ENCODE measurements at regions not wholly inside any gene's neighbourhood (a gene's known extent, or its start where the extent isn't known, plus 50 kb on each side); places are given as distances from the start of the nearest gene placed in this dataset.

DNA sequence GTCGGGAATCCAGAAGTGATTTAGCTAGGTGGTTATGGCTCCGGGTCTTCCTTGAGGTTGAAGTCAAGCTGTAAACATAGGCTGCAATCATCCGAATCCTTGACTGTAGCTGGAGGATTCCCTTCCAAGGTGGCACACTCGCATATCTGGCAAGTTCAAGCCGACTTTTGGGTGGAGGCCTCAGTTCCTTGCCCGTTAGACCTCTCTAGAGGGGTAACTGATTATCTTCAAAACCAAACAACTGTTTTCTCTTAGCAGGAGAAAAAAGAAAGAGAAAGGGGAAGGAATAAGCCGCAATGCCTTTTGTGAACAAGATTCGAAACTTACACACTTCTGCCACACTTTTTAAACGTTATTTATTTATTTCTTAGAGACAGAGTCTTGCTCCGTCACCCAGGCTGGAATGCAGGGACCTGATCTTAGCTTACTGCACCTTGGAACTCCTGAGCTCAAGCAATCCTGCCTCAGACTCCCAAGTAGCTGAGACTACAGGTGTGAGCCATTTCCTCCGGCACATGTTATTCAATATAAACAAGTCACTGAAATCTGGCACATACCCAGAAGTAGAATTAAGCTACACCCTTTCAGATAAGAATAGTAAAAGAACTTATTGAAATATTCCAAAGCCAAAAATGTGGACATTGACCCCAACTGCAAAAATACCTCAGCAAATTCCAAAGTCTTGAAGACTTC is 76.3 kb downstream of the HFE start:
- Mint-ChIP-seq H3K9me3 (no peaks in the 10 kb centered on the region), H3K4me3 (no peak overlapping the region), H3K4me1 (peaks cover 25% of the 10 kb centered on the region), H3K27me3 (no peaks in the 10 kb centered on the region), H3K27ac (no peak overlapping the region), H3K36me3 (peaks cover 15% of the 10 kb centered on the region)
- ATAC-seq (ENCODE audit: low read depth) = no peak
- DNase-seq (ENCODE audit: low spot score in 2 of 2) = no peak

- Mint-ChIP-seq H3K27ac (no peak overlapping the region), H3K36me3 (peaks cover 15% of the 10 kb centered on the region), H3K9me3 (no peaks in the 10 kb centered on the region), H3K4me3 (no peak overlapping the region), H3K27me3 (no peaks in the 10 kb centered on the region), H3K4me1 (peaks cover 25% of the 10 kb centered on the region)
- DNase-seq (ENCODE audit: low spot score in 2 of 2) (no peak), ATAC-seq (ENCODE audit: low read depth) (no peak)
Observed at GRCh38 chr6:26164120-26164505, 76.9 kb downstream of the HFE start.

DNA sequence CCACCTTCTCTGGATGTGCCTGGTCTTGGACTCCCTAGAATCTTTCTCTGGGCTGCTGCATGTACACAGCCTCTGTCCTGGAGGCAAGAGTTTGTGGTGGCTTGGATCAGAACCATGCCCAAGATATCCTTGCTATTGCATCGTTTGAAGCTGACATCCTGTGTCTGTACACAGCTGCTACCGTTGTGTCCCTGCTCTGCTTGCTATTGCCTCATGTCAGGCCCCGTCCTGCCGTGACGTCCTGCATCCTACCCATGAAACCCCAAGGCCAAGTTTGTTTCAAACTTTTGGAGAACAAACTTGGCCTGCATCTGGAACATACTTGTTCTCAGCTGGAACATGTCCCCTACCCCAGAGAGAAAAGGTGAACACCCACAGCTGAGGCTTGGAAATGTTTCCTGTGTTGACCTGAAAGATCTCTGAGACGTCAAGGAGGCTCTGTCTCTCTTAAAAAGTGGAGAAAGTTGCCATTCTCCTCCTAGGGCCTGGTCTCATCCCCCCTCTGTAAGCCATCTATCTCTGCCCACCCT is 78.1 kb downstream of the HFE start:
- H3K36me3 Mint-ChIP-seq = peaks cover 10% of the 10 kb centered on the region
- peak overlapping the region; percentile 19 for H3K27ac Mint-ChIP-seq
- no peaks in the 10 kb centered on the region for H3K9me3 Mint-ChIP-seq
- ATAC-seq (ENCODE audit: low read depth) (no peak), DNase-seq (ENCODE audit: low spot score in 2 of 2) (no peak)
- no peaks in the 10 kb centered on the region for H3K27me3 Mint-ChIP-seq
- no peak overlapping the region for H3K4me3 Mint-ChIP-seq
- peaks cover 24% of the 10 kb centered on the region for H3K4me1 Mint-ChIP-seq

- no peak for DNase-seq (ENCODE audit: low spot score in 2 of 2)
- Mint-ChIP-seq H3K4me3 (no peak overlapping the region), H3K36me3 (no peaks in the 10 kb centered on the region), H3K9me3 (no peaks in the 10 kb centered on the region), H3K4me1 (peaks cover 25% of the 10 kb centered on the region), H3K27me3 (no peaks in the 10 kb centered on the region), H3K27ac (peak overlapping the region; percentile 95)
- no peak for ATAC-seq (ENCODE audit: low read depth)
Observed at GRCh38 chr6:26170181-26170580, 83.0 kb downstream of the HFE start.

DNA sequence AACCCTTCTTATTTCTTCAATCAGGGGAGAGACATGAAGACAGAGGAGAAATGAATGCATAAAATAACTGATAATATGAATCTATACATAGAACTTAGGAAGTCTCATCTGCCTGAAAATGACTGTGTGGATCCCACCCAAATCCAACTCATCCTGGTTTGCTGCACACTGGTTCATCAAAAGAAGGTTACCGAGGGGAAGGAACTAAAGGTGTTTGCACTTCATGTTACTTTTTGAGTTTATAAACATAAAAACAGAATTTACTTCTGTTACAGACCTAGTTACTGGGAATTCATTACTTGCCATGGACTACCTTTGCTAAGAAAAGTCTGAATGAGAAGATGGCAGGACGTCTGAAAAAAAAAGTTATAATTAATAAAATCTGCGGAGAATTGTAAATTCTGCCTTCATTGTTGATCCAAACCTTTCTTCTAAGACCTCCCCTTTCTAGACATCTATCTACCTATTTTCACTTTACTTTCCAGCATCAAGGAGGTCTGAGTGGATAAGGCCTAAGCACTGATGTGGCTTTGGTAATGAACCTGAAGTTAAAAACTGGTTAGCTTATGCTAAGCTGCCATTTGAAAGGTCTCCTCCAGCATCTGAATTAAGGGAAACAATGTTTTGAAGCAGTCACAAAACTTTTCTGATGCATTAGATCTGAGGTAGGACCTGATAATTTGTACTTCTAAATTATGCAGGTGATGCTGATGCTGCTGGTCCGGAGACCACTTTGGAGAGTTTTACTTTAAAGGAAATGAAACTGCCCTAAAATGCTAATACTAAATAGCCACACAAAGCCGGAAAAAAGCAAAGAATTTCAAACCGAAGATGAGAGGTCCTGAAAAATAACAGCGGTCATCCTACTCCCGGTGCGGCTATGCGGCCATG is 84.0 kb downstream of the HFE start:
- H3K4me1 Mint-ChIP-seq = peaks cover 29% of the 10 kb centered on the region
- H3K27me3 Mint-ChIP-seq = no peaks in the 10 kb centered on the region
- DNase-seq (ENCODE audit: low spot score in 2 of 2) (no peak), ATAC-seq (ENCODE audit: low read depth) (peak; percentile 19)
- H3K9me3 Mint-ChIP-seq = no peaks in the 10 kb centered on the region
- H3K4me3 Mint-ChIP-seq = peak overlapping the region; percentile 89
- H3K27ac Mint-ChIP-seq = peak overlapping the region; percentile 95
- no peaks in the 10 kb centered on the region for H3K36me3 Mint-ChIP-seq

DNA sequence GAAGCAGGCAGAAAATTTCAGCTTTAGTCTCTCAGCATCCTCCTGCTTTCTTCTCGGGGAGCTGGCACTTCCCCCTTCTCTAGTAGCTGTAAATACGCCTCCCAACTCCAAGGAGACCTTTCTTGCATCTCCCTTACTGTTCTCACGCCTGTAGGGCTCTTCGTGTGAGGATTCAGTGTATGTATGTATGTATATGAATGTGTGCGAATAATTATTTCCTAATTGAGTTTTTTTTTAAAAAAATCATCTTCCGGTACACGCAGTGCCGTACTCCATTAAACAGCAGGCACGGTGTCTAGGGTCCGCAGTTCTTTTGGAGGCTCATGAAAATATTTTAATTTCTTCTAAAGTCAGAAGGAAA is 85.4 kb downstream of the HFE start:
- peak overlapping the region; percentile 89 for H3K4me3 Mint-ChIP-seq
- ATAC-seq (ENCODE audit: low read depth) (peak; percentile 30), DNase-seq (ENCODE audit: low spot score in 2 of 2) (peak; percentile 32 to 51)
- no peaks in the 10 kb centered on the region for H3K27me3 Mint-ChIP-seq
- peaks cover 26% of the 10 kb centered on the region for H3K4me1 Mint-ChIP-seq
- H3K27ac Mint-ChIP-seq = peak overlapping the region; percentile 95
- H3K36me3 Mint-ChIP-seq = no peaks in the 10 kb centered on the region
- no peaks in the 10 kb centered on the region for H3K9me3 Mint-ChIP-seq

DNA sequence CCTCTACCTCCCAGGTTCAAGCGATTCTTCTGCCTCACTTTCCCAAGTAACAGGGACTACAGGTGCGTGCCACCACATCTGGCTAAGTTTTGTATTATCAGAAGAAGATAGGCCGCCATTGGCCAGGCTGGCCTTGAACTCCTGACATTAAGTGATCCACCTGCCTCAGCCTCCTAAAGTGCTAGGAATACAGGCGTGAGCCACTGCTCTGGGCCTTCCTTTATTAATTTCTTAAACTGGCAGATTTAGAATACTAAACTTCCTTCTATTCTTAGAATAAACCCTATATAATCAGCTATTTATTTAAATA is 86.6 kb downstream of the HFE start:
- Mint-ChIP-seq H3K4me3 (peak overlapping the region; percentile 47), H3K4me1 (peaks cover 26% of the 10 kb centered on the region), H3K36me3 (no peaks in the 10 kb centered on the region), H3K27ac (peak overlapping the region; percentile 95), H3K27me3 (no peaks in the 10 kb centered on the region), H3K9me3 (no peaks in the 10 kb centered on the region)
- no peak for DNase-seq (ENCODE audit: low spot score in 2 of 2)
- no peak for ATAC-seq (ENCODE audit: low read depth)

- Mint-ChIP-seq H3K9me3 (no peaks in the 10 kb centered on the region), H3K27me3 (no peaks in the 10 kb centered on the region), H3K4me1 (peaks cover 19% of the 10 kb centered on the region), H3K36me3 (no peaks in the 10 kb centered on the region), H3K4me3 (peak overlapping the region; percentile 39), H3K27ac (peak overlapping the region; percentile 65)
- ATAC-seq (ENCODE audit: low read depth) (no peak), DNase-seq (ENCODE audit: low spot score in 2 of 2) (no peak)
Observed at GRCh38 chr6:26175033-26175427, 87.8 kb downstream of the HFE start.

GRCh38 chr6:26175428-26176181 is 88.4 kb downstream of the HFE start:
- H3K9me3 Mint-ChIP-seq = no peaks in the 10 kb centered on the region
- peaks cover 17% of the 10 kb centered on the region for H3K4me1 Mint-ChIP-seq
- H3K4me3 Mint-ChIP-seq = peak overlapping the region; percentile 39
- ATAC-seq (ENCODE audit: low read depth) (no peak), DNase-seq (ENCODE audit: low spot score in 2 of 2) (peak in 1 of 2 donors; percentile 67)
- no peaks in the 10 kb centered on the region for H3K27me3 Mint-ChIP-seq
- H3K27ac Mint-ChIP-seq = peak overlapping the region; percentile 65
- no peaks in the 10 kb centered on the region for H3K36me3 Mint-ChIP-seq

DNA sequence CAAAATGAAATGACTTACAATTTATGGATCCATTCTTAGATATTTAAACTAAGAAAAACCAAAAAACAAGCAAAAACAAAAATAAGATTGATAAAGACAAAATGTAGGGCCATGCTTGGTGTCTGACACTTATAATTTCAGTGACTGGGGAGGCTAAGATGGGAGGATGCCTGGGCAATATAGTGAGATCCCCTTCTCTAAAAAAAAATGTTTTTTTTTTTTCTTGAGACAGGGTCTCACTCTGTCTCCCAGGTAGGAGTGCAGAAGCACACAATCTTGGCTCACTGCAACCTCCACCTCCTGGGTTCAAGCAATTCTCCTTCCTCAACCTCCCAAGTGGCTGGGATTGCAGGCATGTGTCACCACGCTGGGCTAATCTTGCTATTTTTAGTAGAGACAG is 92.4 kb downstream of the HFE start:
- H3K4me3 Mint-ChIP-seq = no peak overlapping the region
- H3K27me3 Mint-ChIP-seq = no peaks in the 10 kb centered on the region
- H3K27ac Mint-ChIP-seq = no peak overlapping the region
- H3K4me1 Mint-ChIP-seq = peaks cover 16% of the 10 kb centered on the region
- no peaks in the 10 kb centered on the region for H3K36me3 Mint-ChIP-seq
- no peak for ATAC-seq (ENCODE audit: low read depth)
- DNase-seq (ENCODE audit: low spot score in 2 of 2) = no peak
- peaks cover 1% of the 10 kb centered on the region for H3K9me3 Mint-ChIP-seq

- Mint-ChIP-seq H3K27me3 (no peaks in the 10 kb centered on the region), H3K4me1 (peaks cover 15% of the 10 kb centered on the region), H3K36me3 (no peaks in the 10 kb centered on the region), H3K4me3 (no peak overlapping the region), H3K27ac (no peak overlapping the region), H3K9me3 (peaks cover 1% of the 10 kb centered on the region)
- ATAC-seq (ENCODE audit: low read depth) (no peak), DNase-seq (ENCODE audit: low spot score in 2 of 2) (no peak)
Observed at GRCh38 chr6:26180346-26180745, 93.1 kb downstream of the HFE start.

DNA sequence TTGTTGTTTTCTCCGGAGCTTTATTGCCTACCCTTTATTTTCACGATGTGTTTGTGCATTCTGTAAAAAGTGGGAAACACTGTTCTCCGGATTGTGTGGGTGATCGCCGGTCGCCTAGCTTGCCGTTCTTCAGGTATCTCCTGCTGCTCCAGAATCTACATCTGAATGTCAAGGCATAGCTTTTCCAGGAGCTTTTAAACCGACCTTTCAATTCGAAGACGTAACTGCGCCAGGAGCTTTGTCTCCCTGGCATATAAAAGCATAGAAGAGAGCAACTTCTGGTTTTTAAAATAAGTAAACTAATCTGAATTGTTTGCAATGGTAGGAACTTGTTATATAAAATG is 96.0 kb downstream of the HFE start:
- H3K4me3 Mint-ChIP-seq = peak overlapping the region; percentile 100
- ATAC-seq (ENCODE audit: low read depth) = no peak
- H3K27ac Mint-ChIP-seq = peak overlapping the region; percentile 90

DNA sequence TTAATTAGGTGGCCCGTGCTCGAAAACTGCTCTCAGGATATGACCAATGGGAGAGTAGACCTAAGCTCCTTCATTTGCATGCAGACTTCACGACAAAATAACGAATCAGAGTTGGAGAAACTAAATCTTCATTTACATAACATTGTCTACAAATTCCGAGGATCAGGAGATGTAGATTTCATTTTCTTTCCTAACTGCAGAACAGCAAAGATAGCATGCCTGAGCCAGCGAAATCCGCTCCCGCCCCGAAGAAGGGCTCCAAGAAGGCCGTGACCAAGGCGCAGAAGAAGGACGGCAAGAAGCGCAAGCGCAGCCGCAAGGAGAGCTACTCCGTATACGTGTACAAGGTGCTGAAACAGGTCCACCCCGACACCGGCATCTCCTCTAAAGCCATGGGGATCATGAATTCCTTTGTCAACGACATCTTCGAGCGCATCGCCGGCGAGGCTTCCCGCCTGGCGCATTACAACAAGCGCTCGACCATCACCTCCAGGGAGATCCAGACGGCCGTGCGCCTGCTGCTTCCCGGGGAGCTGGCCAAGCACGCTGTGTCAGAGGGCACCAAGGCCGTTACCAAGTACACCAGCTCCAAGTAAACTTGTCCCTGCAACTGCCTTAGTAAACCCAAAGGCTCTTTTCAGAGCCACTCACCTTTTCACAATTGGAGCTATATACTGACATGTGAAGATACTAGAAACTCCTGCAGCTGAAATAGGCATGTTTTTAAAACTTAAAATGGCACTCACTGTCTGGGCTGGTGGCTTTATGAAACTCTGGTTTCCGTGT is 96.5 kb downstream of the HFE start:
- Mint-ChIP-seq H3K27ac (peak overlapping the region; percentile 90), H3K27me3 (no peaks in the 10 kb centered on the region), H3K4me3 (peak overlapping the region; percentile 100), H3K36me3 (no peaks in the 10 kb centered on the region), H3K4me1 (peaks cover 18% of the 10 kb centered on the region), H3K9me3 (peaks cover 4% of the 10 kb centered on the region)
- ATAC-seq (ENCODE audit: low read depth) (peak; percentile 76), DNase-seq (ENCODE audit: low spot score in 2 of 2) (peak; percentile 36 to 62)

More for the DNA sequence above, 96.0 kb downstream of the HFE start:
- no peak for DNase-seq (ENCODE audit: low spot score in 2 of 2)
- Mint-ChIP-seq H3K36me3 (no peaks in the 10 kb centered on the region), H3K9me3 (peaks cover 4% of the 10 kb centered on the region), H3K27me3 (no peaks in the 10 kb centered on the region), H3K4me1 (peaks cover 15% of the 10 kb centered on the region)

Data from memory B cell (primary cell).